A673 (cell line): ENCODE measurements at regions not wholly inside any gene's neighbourhood (a gene's known extent, or its start where the extent isn't known, plus 50 kb on each side); places are given as distances from the start of the nearest gene placed in this dataset.

Experiments
- BruUV-seq: library from RNA; stranded (reverse); fragments of 400-500 nt; replicated peaks from 2 replicates; lab custom pipeline; 2021; lab: Mats Ljungman, UMichigan
- CTCF ChIA-PET: fragments of 300-600 bp; sonication (Branson Sonifier 250); formaldehyde crosslinking; loops from one replicate; lab custom pipeline; 2022; ENCODE audit warnings: antibody characterized with exemption; lab: Charles Lee
- POLR2A ChIA-PET: fragments of 300-600 bp; sonication (Branson Sonifier 250); formaldehyde crosslinking; loops from one replicate; lab custom pipeline; 2022; ENCODE audit warnings: antibody characterized with exemption; ENCODE audit not compliant: low non-redundant PET; lab: Charles Lee
- DNase-seq: peaks from one replicate; pipeline ENCODE4 v3.0.0-alpha.2; 2015; ENCODE audit warnings: low spot score
- H3K27ac ChIP-seq: fragments of 200-600 bp; sonication (generic); 2 replicates; pipeline ENCODE4 v1.5.1; 2016; ENCODE audit warnings: mixed run types, low read depth, mild to moderate bottlenecking, mixed read lengths, antibody characterized with exemption, low read length; ENCODE audit not compliant: poor library complexity, severe bottlenecking
- H3K27me3 ChIP-seq: fragments of 200-600 bp; sonication (generic); replicated peaks from 2 replicates; pipeline ENCODE4 v1.6.1; 2017; ENCODE audit warnings: mixed run types, low read depth, mild to moderate bottlenecking, mixed read lengths, antibody characterized with exemption, low read length; ENCODE audit not compliant: insufficient read depth, poor library complexity
- H3K36me3 ChIP-seq: fragments of 200-600 bp; sonication (generic); 2 replicates; pipeline ENCODE4 v1.6.1; 2016; ENCODE audit warnings: mixed run types, mild to moderate bottlenecking, mixed read lengths, antibody characterized with exemption, low read length; ENCODE audit not compliant: insufficient read depth, poor library complexity, severe bottlenecking
- H3K4me1 ChIP-seq: fragments of 200-600 bp; sonication (generic); 2 replicates; pipeline ENCODE4 v1.6.1; 2017; ENCODE audit warnings: mixed run types, mild to moderate bottlenecking, mixed read lengths, antibody characterized with exemption, low read length; ENCODE audit not compliant: insufficient read depth, poor library complexity, severe bottlenecking
- H3K4me3 ChIP-seq: fragments of 200-600 bp; sonication (generic); 2 replicates; pipeline ENCODE4 v1.5.1; 2016; ENCODE audit warnings: low read depth, mixed run types, mild to moderate bottlenecking, mixed read lengths, low read length; ENCODE audit not compliant: poor library complexity, severe bottlenecking
- H3K9me3 ChIP-seq: fragments of 200-600 bp; sonication (generic); 2 replicates; pipeline ENCODE4 v1.6.1; 2016; ENCODE audit warnings: mixed run types, low read depth, mild to moderate bottlenecking, mixed read lengths, antibody characterized with exemption, low read length; ENCODE audit not compliant: poor library complexity, severe bottlenecking
- EZH2 ChIP-seq: fragments of 200-600 bp; sonication (generic); IDR thresholded peaks from 2 replicates; pipeline ENCODE4 v1.6.1; 2017; ENCODE audit warnings: borderline replicate concordance, low read depth, mild to moderate bottlenecking, mixed read lengths, antibody characterized with exemption, low read length; ENCODE audit not compliant: poor library complexity, severe bottlenecking
- intact Hi-C: fragments of 100-400 bp; cut with micrococcal nuclease; formaldehyde crosslinking; loops from one replicate; pipeline ENCODE4 v1.10.0; 2022; ENCODE audit not compliant: unreplicated experiment
- TF ChIP-seq, protein P1 (sequence below): fragments of 300-800, 200-600 bp; sonication (generic); conservative IDR thresholded peaks from 2 replicates; pipeline ENCODE4 v1.5.1; 2017; ENCODE audit warnings: low read depth, mild to moderate bottlenecking, antibody characterized with exemption, low read length, moderate library complexity, mixed read lengths

DNA sequence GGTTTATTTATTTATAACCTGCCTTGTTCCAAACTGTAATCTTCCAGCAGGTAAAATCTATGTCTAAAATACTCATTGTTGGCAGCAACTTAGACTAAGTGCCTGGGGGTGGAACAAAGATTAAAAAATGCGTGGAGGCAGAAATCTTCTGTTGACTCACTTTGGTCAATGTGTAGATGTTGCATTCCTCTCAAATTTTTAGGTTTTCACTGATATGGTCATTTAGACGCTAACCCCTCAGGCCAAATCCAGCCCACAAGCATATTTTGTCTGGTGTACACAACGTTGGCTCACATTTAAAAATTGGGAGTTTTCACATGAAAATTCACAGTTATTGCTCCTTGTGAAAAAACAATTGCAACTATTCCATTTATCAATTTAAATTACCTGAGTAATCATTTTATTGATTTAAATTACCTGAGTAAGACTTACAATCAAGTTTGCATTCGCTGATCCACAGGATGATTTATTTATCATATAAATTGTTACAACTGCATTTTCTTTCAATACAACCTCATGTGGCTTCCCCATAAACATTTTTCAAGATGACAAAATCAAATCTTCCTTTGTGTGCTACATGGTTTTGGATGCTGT lies 564.2 kb downstream of the TSN start:
- TF ChIP-seq EZH2: no peak
- TF ChIP-seq, protein P1, sequence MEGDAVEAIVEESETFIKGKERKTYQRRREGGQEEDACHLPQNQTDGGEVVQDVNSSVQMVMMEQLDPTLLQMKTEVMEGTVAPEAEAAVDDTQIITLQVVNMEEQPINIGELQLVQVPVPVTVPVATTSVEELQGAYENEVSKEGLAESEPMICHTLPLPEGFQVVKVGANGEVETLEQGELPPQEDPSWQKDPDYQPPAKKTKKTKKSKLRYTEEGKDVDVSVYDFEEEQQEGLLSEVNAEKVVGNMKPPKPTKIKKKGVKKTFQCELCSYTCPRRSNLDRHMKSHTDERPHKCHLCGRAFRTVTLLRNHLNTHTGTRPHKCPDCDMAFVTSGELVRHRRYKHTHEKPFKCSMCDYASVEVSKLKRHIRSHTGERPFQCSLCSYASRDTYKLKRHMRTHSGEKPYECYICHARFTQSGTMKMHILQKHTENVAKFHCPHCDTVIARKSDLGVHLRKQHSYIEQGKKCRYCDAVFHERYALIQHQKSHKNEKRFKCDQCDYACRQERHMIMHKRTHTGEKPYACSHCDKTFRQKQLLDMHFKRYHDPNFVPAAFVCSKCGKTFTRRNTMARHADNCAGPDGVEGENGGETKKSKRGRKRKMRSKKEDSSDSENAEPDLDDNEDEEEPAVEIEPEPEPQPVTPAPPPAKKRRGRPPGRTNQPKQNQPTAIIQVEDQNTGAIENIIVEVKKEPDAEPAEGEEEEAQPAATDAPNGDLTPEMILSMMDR: no peak
- no peaks in the 10 kb centered on the region for H3K27me3 ChIP-seq
- H3K36me3 ChIP-seq: no peaks in the 10 kb centered on the region
- intact Hi-C loops: loop anchor here (10.0 kb wide), 1 partner anchor 505 kb away; no protein-coding TSS in a partner anchor
- H3K4me3 ChIP-seq: no peak overlapping the region
- H3K27ac ChIP-seq: no peak overlapping the region
- peaks cover 4% of the 10 kb centered on the region for H3K4me1 ChIP-seq
- POLR2A ChIA-PET: no interaction called here
- CTCF ChIA-PET: no interaction called here
- no peak for DNase-seq
- H3K9me3 ChIP-seq: peaks cover 4% of the 10 kb centered on the region
- BruUV-seq: no TSS peak

DNA sequence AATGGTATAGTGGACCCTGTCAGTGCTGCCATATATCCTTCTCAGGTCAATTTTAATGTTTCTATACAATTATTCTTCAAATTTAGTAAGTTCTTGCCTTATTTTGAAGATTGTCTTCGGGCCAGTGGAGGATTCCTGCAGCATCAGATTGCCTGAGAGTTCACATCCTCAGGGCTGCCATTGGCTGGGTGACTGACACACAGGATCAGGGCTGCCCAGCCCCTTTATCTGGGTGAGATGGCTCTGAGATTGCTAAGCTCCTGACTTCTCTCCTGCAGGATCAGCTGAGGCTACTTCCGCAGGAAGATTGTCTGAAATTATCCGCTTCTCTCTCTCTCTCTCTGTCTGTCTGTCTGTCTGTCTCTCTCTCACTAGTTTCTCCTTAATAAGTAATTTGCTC lies 567.4 kb downstream of the TSN start:
- Histone ChIP-seq H3K36me3 (no peaks in the 10 kb centered on the region), H3K9me3 (peaks cover 4% of the 10 kb centered on the region), H3K4me3 (no peak overlapping the region), H3K27ac (no peak overlapping the region), H3K4me1 (no peaks in the 10 kb centered on the region), H3K27me3 (no peaks in the 10 kb centered on the region)
- ChIA-PET CTCF (no interaction called here), POLR2A (no interaction called here)
- intact Hi-C loops: loop anchor here (10.0 kb wide), 1 partner anchor 508 kb away; no protein-coding TSS in a partner anchor
- DNase-seq: no peak
- TF ChIP-seq EZH2: no peak
- TF ChIP-seq, protein P1: no peak
- BruUV-seq: no TSS peak

DNA sequence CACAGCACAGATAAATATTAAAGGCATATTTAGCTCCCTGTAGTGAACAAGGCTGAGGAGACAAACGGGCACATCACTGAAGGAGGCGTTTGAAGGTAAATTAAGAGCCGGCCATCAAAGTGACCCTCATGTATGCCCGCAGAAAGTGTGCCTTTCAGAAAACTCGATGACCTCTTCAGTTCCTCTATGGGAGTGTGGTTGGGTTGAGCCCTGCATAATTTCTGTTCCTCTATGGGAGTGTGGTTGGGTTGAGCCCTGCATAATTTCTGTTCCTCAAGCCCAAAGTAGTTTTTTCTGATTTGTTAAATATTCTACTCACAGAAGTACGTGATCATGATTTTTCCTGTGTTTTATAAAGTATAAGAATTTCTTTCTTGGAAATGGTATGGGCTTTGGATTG lies 568.5 kb downstream of the TSN start:
- CTCF ChIA-PET: no interaction called here

More for the DNA sequence above, 568.5 kb downstream of the TSN start:
- H3K4me1 ChIP-seq: peaks cover 6% of the 10 kb centered on the region
- no peaks in the 10 kb centered on the region for H3K27me3 ChIP-seq
- H3K4me3 ChIP-seq: no peak overlapping the region
- POLR2A ChIA-PET: no interaction called here
- intact Hi-C loops: loop anchor here (10.0 kb wide), 1 partner anchor 509 kb away; no protein-coding TSS in a partner anchor
- TF ChIP-seq, protein P1: no peak
- TF ChIP-seq EZH2: no peak
- no TSS peak for BruUV-seq
- no peak for DNase-seq
- peaks cover 1% of the 10 kb centered on the region for H3K9me3 ChIP-seq
- H3K36me3 ChIP-seq: no peaks in the 10 kb centered on the region
- no peak overlapping the region for H3K27ac ChIP-seq
